ENCODE measurements at regions not wholly inside any gene's neighbourhood (a gene's known extent, or its start where the extent isn't known, plus 50 kb on each side); places are given as distances from the start of the nearest gene placed in this dataset.

DNA sequence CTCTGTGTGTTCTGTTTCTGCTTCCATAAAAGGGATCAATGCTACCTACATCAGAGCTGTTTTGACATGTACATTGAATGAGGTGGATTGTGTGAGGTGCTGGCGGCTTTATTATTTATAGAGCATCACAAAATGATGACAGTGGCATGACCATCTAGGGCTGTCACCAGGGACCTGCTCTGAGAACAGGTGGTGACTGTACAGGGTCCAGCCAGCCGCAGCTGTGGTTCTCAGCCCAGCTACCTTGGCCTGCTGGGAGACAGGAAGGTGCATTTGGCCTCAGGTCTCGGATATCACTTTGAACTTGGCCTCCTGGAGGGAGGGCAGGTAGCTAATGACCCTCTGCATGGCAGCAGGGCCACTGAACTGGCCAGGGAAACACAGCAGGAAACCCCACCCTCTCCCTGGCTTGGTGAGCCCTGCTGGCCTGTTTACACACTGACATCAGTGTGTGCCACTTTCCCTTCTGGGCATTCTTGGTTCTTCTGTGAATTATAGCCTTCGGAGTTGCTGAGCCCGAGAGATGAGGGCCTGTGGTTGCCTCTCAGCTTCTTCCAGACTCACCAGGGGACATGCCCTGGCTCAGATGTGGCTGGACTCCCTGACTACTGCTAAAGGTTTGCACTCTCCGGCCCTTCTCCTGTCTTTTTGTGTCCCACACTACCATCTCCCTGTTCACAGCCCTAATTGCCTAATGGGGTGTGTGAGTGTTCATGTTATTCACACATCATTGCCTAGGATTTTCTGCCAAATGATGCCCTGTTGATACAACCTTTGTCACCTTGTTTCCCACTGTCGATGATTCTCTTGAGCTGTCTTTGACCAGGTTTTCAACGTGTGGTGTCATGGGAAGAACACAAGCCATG, 109.2 kb upstream of the RAB12 start:
- no peaks in the 10 kb centered on the region for H3K36me3 Mint-ChIP-seq (ENCODE audit: low read depth)
- TF ChIP-seq, protein P1, sequence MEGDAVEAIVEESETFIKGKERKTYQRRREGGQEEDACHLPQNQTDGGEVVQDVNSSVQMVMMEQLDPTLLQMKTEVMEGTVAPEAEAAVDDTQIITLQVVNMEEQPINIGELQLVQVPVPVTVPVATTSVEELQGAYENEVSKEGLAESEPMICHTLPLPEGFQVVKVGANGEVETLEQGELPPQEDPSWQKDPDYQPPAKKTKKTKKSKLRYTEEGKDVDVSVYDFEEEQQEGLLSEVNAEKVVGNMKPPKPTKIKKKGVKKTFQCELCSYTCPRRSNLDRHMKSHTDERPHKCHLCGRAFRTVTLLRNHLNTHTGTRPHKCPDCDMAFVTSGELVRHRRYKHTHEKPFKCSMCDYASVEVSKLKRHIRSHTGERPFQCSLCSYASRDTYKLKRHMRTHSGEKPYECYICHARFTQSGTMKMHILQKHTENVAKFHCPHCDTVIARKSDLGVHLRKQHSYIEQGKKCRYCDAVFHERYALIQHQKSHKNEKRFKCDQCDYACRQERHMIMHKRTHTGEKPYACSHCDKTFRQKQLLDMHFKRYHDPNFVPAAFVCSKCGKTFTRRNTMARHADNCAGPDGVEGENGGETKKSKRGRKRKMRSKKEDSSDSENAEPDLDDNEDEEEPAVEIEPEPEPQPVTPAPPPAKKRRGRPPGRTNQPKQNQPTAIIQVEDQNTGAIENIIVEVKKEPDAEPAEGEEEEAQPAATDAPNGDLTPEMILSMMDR (conservative IDR thresholded peaks at IDR 0.05): no peak
- H3K27me3 Mint-ChIP-seq (ENCODE audit: low read depth): peaks cover 8% of the 10 kb centered on the region
- H3K27ac Mint-ChIP-seq (ENCODE audit: unreplicated experiment): no peak overlapping the region
- H3K9me3 Mint-ChIP-seq: no peaks in the 10 kb centered on the region
- H3K4me3 Mint-ChIP-seq: no peak overlapping the region
- no peaks in the 10 kb centered on the region for H3K4me1 Mint-ChIP-seq
- DNase-seq (ENCODE audit: low read depth, low spot score): no peak

DNA sequence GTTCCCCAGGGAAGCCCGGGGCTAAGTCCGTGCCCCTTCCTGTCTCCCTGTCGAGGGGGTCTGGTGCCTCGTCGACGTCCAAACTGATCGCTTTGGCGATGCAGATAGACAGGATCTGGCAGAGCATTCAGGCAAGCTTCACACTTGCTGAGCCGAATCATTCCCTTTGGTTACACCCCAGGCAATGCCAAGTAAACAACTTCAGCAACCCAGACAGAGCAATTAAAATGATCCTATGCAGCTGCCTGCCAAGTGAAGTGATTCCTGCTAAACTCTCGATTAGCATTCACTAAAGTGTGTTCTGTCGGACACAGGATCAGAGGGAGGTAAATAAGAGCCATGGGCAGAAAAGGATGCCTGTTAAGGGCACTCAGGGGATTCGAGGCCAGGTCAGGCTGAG, 108.2 kb upstream of the RAB12 start:
- no peak overlapping the region for H3K4me3 Mint-ChIP-seq
- H3K27me3 Mint-ChIP-seq (ENCODE audit: low read depth): no peaks in the 10 kb centered on the region
- no peaks in the 10 kb centered on the region for H3K4me1 Mint-ChIP-seq
- H3K27ac Mint-ChIP-seq (ENCODE audit: unreplicated experiment): peak overlapping the region; percentile 57
- no peaks in the 10 kb centered on the region for H3K36me3 Mint-ChIP-seq (ENCODE audit: low read depth)
- TF ChIP-seq, protein P1 (conservative IDR thresholded peaks at IDR 0.05): no peak
- H3K9me3 Mint-ChIP-seq: no peaks in the 10 kb centered on the region
- no peak for DNase-seq (ENCODE audit: low read depth, low spot score)

DNA sequence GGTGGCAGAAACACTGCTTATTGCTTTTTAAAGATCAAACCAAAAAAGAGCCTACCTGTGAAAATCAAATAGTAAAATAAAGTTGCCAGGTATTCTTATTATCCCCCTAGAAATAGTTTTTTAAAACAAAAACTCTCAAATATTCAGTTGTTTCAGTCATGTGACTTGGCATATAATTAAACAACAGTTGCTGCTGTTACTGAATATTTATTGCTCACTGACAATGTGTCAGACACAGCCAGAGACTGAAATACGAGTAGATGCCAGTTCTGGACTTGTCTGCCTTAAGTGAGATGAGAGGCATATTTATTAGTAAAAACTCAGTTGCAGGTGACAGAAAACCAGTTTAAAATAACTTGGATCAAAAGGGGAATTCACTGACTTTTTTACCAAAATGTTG, 106.0 kb upstream of the RAB12 start:
- H3K4me3 Mint-ChIP-seq: no peak overlapping the region
- no peaks in the 10 kb centered on the region for H3K9me3 Mint-ChIP-seq
- H3K27ac Mint-ChIP-seq (ENCODE audit: unreplicated experiment): no peak overlapping the region
- DNase-seq (ENCODE audit: low read depth, low spot score): no peak
- no peaks in the 10 kb centered on the region for H3K36me3 Mint-ChIP-seq (ENCODE audit: low read depth)
- no peaks in the 10 kb centered on the region for H3K4me1 Mint-ChIP-seq
- TF ChIP-seq, protein P1 (conservative IDR thresholded peaks at IDR 0.05): no peak
- H3K27me3 Mint-ChIP-seq (ENCODE audit: low read depth): no peaks in the 10 kb centered on the region

DNA sequence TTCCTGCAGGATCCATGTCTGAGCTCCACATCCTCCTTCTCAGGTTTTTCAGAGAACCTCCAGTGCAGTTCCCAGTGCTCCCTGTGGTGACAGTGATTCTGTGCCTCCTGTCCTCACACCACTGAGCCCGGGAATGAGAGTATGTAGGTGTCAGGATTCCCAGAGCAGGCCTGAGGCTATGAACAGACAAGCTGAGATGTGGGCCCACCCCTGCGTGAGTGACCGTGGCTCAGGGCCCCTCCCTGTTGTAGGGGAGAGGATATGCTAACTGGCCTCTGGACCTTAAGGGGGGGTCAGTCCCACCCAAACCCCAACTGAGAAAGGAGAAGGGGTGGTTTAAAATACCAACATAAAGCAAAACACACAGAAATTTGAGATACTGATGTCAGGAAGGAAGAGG, 104.8 kb upstream of the RAB12 start:
- Mint-ChIP-seq H3K27me3 (ENCODE audit: low read depth) (no peaks in the 10 kb centered on the region), H3K36me3 (ENCODE audit: low read depth) (no peaks in the 10 kb centered on the region), H3K27ac (ENCODE audit: unreplicated experiment) (no peak overlapping the region), H3K4me3 (no peak overlapping the region), H3K9me3 (no peaks in the 10 kb centered on the region), H3K4me1 (no peaks in the 10 kb centered on the region)
- TF ChIP-seq, protein P1 (conservative IDR thresholded peaks at IDR 0.05): no peak
- no peak for DNase-seq (ENCODE audit: low read depth, low spot score)

DNA sequence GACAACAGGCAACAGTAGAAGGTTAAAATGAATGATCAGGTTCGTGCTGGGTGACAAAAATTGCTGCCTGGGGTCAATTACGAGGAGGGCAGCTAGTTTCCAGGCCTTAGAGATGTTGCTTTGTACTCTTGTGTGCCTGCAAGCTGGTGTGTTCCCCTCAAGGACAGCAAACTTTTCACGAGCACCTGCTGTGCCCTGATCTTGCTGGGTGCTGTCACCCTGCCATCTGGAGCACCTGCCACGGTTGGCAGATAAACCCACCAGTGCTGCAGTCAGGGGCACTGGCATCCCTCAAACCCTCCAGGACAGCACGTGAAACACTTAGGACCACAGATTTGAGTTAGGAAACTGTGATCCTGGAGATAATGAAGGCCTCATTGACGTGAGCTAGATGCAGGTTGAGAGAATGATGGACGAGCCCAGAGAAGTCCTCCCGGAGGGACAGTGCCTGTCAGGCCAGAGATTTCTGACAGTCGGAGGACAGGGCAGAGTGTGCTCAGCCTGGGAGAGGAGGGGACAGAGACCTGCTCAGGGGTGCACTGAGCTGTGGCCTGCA, 104.3 kb upstream of the RAB12 start:
- Mint-ChIP-seq H3K9me3 (no peaks in the 10 kb centered on the region), H3K27ac (ENCODE audit: unreplicated experiment) (no peak overlapping the region), H3K36me3 (ENCODE audit: low read depth) (no peaks in the 10 kb centered on the region), H3K4me3 (no peak overlapping the region), H3K27me3 (ENCODE audit: low read depth) (no peaks in the 10 kb centered on the region), H3K4me1 (no peaks in the 10 kb centered on the region)
- no peak for DNase-seq (ENCODE audit: low read depth, low spot score)
- TF ChIP-seq, protein P1 (conservative IDR thresholded peaks at IDR 0.05): no peak
